OCI-LY7 (cell line): ENCODE measurements at regions not wholly inside any gene's neighbourhood (a gene's known extent, or its start where the extent isn't known, plus 50 kb on each side); places are given as distances from the start of the nearest gene placed in this dataset.

Source experiments
- CTCF ChIP-seq: fragments of 200-600 bp; sonication (generic); conservative IDR thresholded peaks from 2 replicates; pipeline ENCODE4 v1.5.1; 2014; ENCODE audit warnings: mild to moderate bottlenecking, antibody characterized with exemption, low read length, moderate library complexity, mixed read lengths
- EZH2phosphoT487 ChIP-seq: fragments of 200-600 bp; sonication (generic); IDR thresholded peaks from 2 replicates; pipeline ENCODE4 v1.6.1; 2018; ENCODE audit warnings: low read depth, borderline replicate concordance, mild to moderate bottlenecking, mixed run types, antibody characterized with exemption, low read length, moderate library complexity, mixed read lengths

DNA sequence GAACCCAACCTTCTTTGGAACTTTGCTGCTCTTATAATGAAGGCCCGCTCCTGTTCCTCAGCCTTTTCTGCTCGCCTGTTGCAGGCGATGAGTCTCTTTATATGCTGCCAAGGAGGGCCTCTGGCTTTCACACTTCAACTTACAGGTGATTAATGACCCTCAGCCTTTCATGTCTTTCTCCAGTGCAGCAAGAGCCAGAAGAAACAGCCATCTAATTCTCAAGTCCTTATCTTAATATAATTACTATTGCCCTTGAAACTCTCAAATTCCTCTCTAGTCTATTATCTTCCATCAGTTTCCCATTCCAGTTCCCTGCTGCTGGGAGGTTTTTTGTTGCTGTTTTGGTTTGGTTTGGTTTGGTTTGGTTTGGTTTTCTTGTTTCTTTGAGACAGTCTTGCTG is 121.8 kb upstream of the MED13 start:
- TF ChIP-seq CTCF, result no peak
- no peak for TF ChIP-seq EZH2phosphoT487
